ENCODE measurements at regions not wholly inside any gene's neighbourhood (a gene's known extent, or its start where the extent isn't known, plus 50 kb on each side); places are given as distances from the start of the nearest gene placed in this dataset.

GRCh38 chr2:204483608-204484081 is 61.6 kb upstream of the PARD3B start:
- Histone ChIP-seq H3K36me3 (no peaks in the 10 kb centered on the region), H3K27me3 (replicated peaks; ENCODE audit: insufficient read depth) (no peaks in the 10 kb centered on the region), H3K9me3 (no peaks in the 10 kb centered on the region), H3K27ac (no peak overlapping the region), H3K4me1 (replicated peaks) (no peaks in the 10 kb centered on the region), H3K4me3 (no peak overlapping the region)
- intact Hi-C loops (cut with DNase I): no loop called here
- no peak for TF ChIP-seq POLR2AphosphoS5 (IDR thresholded peaks at IDR 0.05)
- TF ChIP-seq POLR2A (IDR thresholded peaks at IDR 0.05): no peak
- 37% methylated on average over 4 of the region's 4 CpGs for WGBS
- DNase-seq (ENCODE audit: low spot score): peak; percentile 7

DNA sequence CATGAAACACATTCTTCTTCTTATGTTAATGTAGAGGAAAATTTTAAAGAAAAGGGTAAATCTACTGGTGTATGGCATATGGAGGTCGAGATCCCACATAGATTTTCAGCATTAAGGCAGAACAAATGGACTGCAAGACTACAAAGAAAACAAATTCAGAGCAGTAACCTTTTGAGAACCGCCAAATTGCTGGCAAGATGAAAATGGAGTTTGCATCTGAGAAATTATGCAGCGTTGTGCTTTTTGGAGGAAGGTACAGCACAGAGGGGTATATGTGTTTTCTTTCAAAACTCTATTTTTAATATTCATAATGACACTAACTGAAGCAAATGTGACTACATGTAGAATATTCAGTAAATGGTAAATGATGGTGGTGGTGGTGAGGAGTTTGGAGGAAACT is 59.0 kb upstream of the PARD3B start:
- Histone ChIP-seq H3K4me1 (replicated peaks) (no peaks in the 10 kb centered on the region), H3K9me3 (no peaks in the 10 kb centered on the region), H3K4me3 (no peak overlapping the region), H3K36me3 (no peaks in the 10 kb centered on the region), H3K27ac (no peak overlapping the region), H3K27me3 (replicated peaks; ENCODE audit: insufficient read depth) (no peaks in the 10 kb centered on the region)
- TF ChIP-seq CTCF (IDR thresholded peaks at IDR 0.05) (no peak), POLR2AphosphoS5 (IDR thresholded peaks at IDR 0.05) (no peak), POLR2A (IDR thresholded peaks at IDR 0.05) (no peak)
- intact Hi-C loops (cut with DNase I): no loop called here
- no peak for DNase-seq (ENCODE audit: low spot score)
- 92% methylated on average over 3 of the region's 3 CpGs for WGBS

- Histone ChIP-seq H3K9me3 (no peaks in the 10 kb centered on the region), H3K27ac (no peak overlapping the region), H3K27me3 (replicated peaks; ENCODE audit: insufficient read depth) (no peaks in the 10 kb centered on the region), H3K36me3 (no peaks in the 10 kb centered on the region), H3K4me3 (no peak overlapping the region), H3K4me1 (replicated peaks) (no peaks in the 10 kb centered on the region)
- TF ChIP-seq POLR2AphosphoS5 (IDR thresholded peaks at IDR 0.05): no peak
- TF ChIP-seq CTCF (IDR thresholded peaks at IDR 0.05): no peak
- DNase-seq (ENCODE audit: low spot score): no peak
- 57% methylated on average over 2 of the region's 2 CpGs for WGBS
- intact Hi-C loops (cut with DNase I): no loop called here
These were observed 58.5 kb upstream of the PARD3B start for GRCh38 chr2:204486805-204487204.

GRCh38 chr2:204487447-204488229 is 57.6 kb upstream of the PARD3B start:
- no peak for DNase-seq (ENCODE audit: low spot score)
- Histone ChIP-seq H3K27ac (no peak overlapping the region), H3K9me3 (no peaks in the 10 kb centered on the region), H3K4me1 (replicated peaks) (no peaks in the 10 kb centered on the region), H3K36me3 (no peaks in the 10 kb centered on the region), H3K4me3 (no peak overlapping the region), H3K27me3 (replicated peaks; ENCODE audit: insufficient read depth) (no peaks in the 10 kb centered on the region)
- 62% methylated on average over 6 of the region's 6 CpGs for WGBS
- TF ChIP-seq POLR2A (IDR thresholded peaks at IDR 0.05) (no peak), CTCF (IDR thresholded peaks at IDR 0.05) (no peak), POLR2AphosphoS5 (IDR thresholded peaks at IDR 0.05) (no peak)
- intact Hi-C loops (cut with DNase I): no loop called here

DNA sequence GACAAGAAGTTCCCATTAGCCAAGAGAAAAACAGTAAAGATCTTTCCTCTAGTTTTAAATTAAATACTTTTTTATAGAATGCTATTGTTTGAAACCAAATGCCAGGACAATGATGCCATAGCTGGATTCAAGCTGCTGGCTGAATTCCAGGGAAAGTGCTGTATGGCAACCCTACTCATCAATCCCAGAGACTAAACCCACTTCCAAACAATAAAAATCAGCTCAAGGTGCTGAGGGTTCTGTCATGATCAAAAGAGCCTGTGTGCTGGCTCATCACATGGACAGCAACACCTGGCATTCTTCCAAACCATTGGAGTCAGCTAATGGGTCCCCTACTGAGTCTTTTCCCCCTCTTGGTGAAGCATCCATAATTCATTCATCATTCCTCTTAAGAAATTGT is 53.7 kb upstream of the PARD3B start:
- Histone ChIP-seq H3K36me3 (no peaks in the 10 kb centered on the region), H3K27ac (no peak overlapping the region), H3K4me3 (no peak overlapping the region), H3K4me1 (replicated peaks) (no peaks in the 10 kb centered on the region), H3K27me3 (replicated peaks; ENCODE audit: insufficient read depth) (no peaks in the 10 kb centered on the region), H3K9me3 (no peaks in the 10 kb centered on the region)
- intact Hi-C loops (cut with DNase I): no loop called here
- DNase-seq (ENCODE audit: low spot score): no peak
- TF ChIP-seq POLR2A (IDR thresholded peaks at IDR 0.05) (no peak), POLR2AphosphoS5 (IDR thresholded peaks at IDR 0.05) (no peak), CTCF (IDR thresholded peaks at IDR 0.05) (no peak)

Data from prostate gland (tissue), 2 donors.